SK-N-SH (cell line): ENCODE measurements at regions not wholly inside any gene's neighbourhood (a gene's known extent, or its start where the extent isn't known, plus 50 kb on each side); places are given as distances from the start of the nearest gene placed in this dataset.

Experiments
- CTCF ChIA-PET: fragments of 300-600, 350-600 bp; formaldehyde crosslinking; extraction: SDS; loops from one replicate; lab custom pipeline; 2021; lab: Yijun Ruan, JAX
- POLR2A ChIA-PET: fragments of 350-600 bp; sonication (Branson Sonifier 250); formaldehyde crosslinking; extraction: SDS; loops from one replicate; lab custom pipeline; 2020; ENCODE audit warnings: antibody characterized with exemption, inconsistent platforms; lab: Yijun Ruan, JAX
- DNase-seq: peaks from one replicate; pipeline ENCODE4 v3.0.0; 2012
- H2AFZ ChIP-seq: fragments of 200-600 bp; sonication (generic); 2 replicates; pipeline ENCODE4 v1.8.1; 2016; ENCODE audit warnings: antibody characterized with exemption, mild to moderate bottlenecking, low read depth
- H3F3A ChIP-seq: fragments of 200-600 bp; sonication (generic); replicated peaks from 2 replicates; pipeline ENCODE3; 2016; ENCODE audit warnings: antibody characterized with exemption, mild to moderate bottlenecking; ENCODE audit not compliant: insufficient read depth
- H3K27ac ChIP-seq, 2 experiments: fragments of 200-500 bp in 1 of 2; fragments of 200-600 bp in 1 of 2; sonication (Bioruptor generic) in 1 of 2; sonication (generic), shearing (Covaris generic) in 1 of 2; 2 replicates each; pipeline versions ENCODE4 v1.5.1 to v1.6.1; 2014 to 2016; ENCODE audit warnings: low read depth in 2 of 2, inconsistent platforms in 1 of 2, low read length in 1 of 2, mild to moderate bottlenecking in 1 of 2, mixed read lengths in 1 of 2
- H3K27me3 ChIP-seq: fragments of 200-600 bp; sonication (generic), shearing (Covaris generic); 2 replicates; pipeline ENCODE4 v1.6.1; 2016; ENCODE audit warnings: mixed run types; ENCODE audit not compliant: insufficient read depth
- H3K36me3 ChIP-seq, 2 experiments: fragments of 200-500 bp in 1 of 2; fragments of 200-600 bp in 1 of 2; sonication (Bioruptor generic) in 1 of 2; sonication (generic) in 1 of 2; replicated peaks in 1 of 2; 2 replicates each; pipeline versions ENCODE3 to v1.5.1; 2014 to 2016; ENCODE audit warnings: low read length in 1 of 2, mild to moderate bottlenecking in 1 of 2; ENCODE audit not compliant: insufficient read depth in 2 of 2, control insufficient read depth in 1 of 2
- H3K4me1 ChIP-seq, 2 experiments: fragments of 200-500 bp in 1 of 2; fragments of 200-600 bp in 1 of 2; sonication (Bioruptor generic) in 1 of 2; sonication (generic), shearing (Covaris generic) in 1 of 2; 2 replicates each; pipeline versions ENCODE4 v1.5.1 to v1.6.1; 2014 to 2016; ENCODE audit warnings: low read depth in 1 of 2, low read length in 1 of 2, mixed run types in 1 of 2; ENCODE audit not compliant: insufficient read depth in 2 of 2, control insufficient read depth in 1 of 2
- H3K4me2 ChIP-seq: fragments of 200-600 bp; sonication (generic), shearing (Covaris generic); 2 replicates; pipeline ENCODE4 v1.6.1; 2017; ENCODE audit warnings: mixed run types
- H3K4me3 ChIP-seq, 2 experiments: fragments of 200-500 bp in 1 of 2; fragments of 200-600 bp in 1 of 2; sonication (Bioruptor generic) in 1 of 2; sonication (generic), shearing (Covaris generic) in 1 of 2; 2 replicates each; pipeline versions ENCODE4 v1.5.1 to v1.8.1; 2014 to 2016; ENCODE audit warnings: low read depth in 2 of 2, inconsistent platforms in 1 of 2, low read length in 1 of 2, mild to moderate bottlenecking in 1 of 2, mixed read lengths in 1 of 2, moderate library complexity in 1 of 2
- H3K79me2 ChIP-seq: fragments of 200-600 bp; sonication (generic); 2 replicates; pipeline ENCODE4 v1.8.1; 2017; ENCODE audit warnings: mild to moderate bottlenecking; ENCODE audit not compliant: insufficient read depth
- H3K9ac ChIP-seq: fragments of 200-600 bp; sonication (generic); 2 replicates; pipeline ENCODE4 v1.6.1; 2017; ENCODE audit warnings: mixed run types
- H3K9me2 ChIP-seq: fragments of 200-600 bp; sonication (generic); 2 replicates; pipeline ENCODE4 v1.6.1; 2017; ENCODE audit warnings: mixed run types
- H3K9me3 ChIP-seq: fragments of 200-600 bp; sonication (generic); 2 replicates; pipeline ENCODE4 v1.6.1; 2017; ENCODE audit warnings: mixed run types, mild to moderate bottlenecking, moderate library complexity
- H4K20me1 ChIP-seq: fragments of 200-600 bp; sonication (generic); 2 replicates; pipeline ENCODE4 v1.6.1; 2017; ENCODE audit warnings: mild to moderate bottlenecking, mixed run types; ENCODE audit not compliant: insufficient read depth
- CHD2 ChIP-seq: fragments of 150-350 bp; IDR thresholded peaks from 2 replicates; pipeline ENCODE4 v1.6.1; 2018; ENCODE audit warnings: low read length; ENCODE audit not compliant: partially characterized antibody
- CTCF ChIP-seq: fragments of 200-600 bp; sonication (generic); IDR thresholded peaks from 2 replicates; pipeline ENCODE4 v1.6.1; 2017; ENCODE audit warnings: antibody characterized with exemption, mild to moderate bottlenecking, moderate library complexity
- ELF1 ChIP-seq: IDR thresholded peaks from 2 replicates; pipeline ENCODE4 v1.4.0; 2012
- EP300 ChIP-seq, 2 experiments: IDR thresholded peaks; 2 replicates each; pipeline versions ENCODE4 v1.4.0 to v1.6.1; 2012; ENCODE audit warnings: borderline replicate concordance in 1 of 2, low read depth in 1 of 2, low read length in 1 of 2
- EZH2phosphoT487 ChIP-seq: fragments of 200-600 bp; sonication (generic); IDR thresholded peaks from 2 replicates; pipeline ENCODE4 v1.6.1; 2017; ENCODE audit warnings: low read depth, mixed run types, mild to moderate bottlenecking, antibody characterized with exemption, moderate library complexity, borderline replicate concordance
- FOSL2 ChIP-seq: IDR thresholded peaks from 2 replicates; pipeline ENCODE4 v1.4.0; 2012; ENCODE audit warnings: low read depth, mild to moderate bottlenecking, moderate library complexity, borderline replicate concordance
- FOXJ3 ChIP-seq: sonication (generic); formaldehyde crosslinking; IDR thresholded peaks from 2 replicates; pipeline ENCODE4 v1.5.1; 2020; ENCODE audit warnings: mild to moderate bottlenecking, missing genetic modification reagents
- FOXM1 ChIP-seq: IDR thresholded peaks from 2 replicates; pipeline ENCODE4 v1.4.0; 2012; ENCODE audit warnings: low read depth, mild to moderate bottlenecking
- GATA2 ChIP-seq: sonication (generic); formaldehyde crosslinking; IDR thresholded peaks from 2 replicates; pipeline ENCODE4 v1.5.0; 2020; ENCODE audit warnings: mild to moderate bottlenecking, missing genetic modification reagents
- JUND ChIP-seq: IDR thresholded peaks from 2 replicates; pipeline ENCODE4 v1.4.0; 2012
- MXI1 ChIP-seq: IDR thresholded peaks from 2 replicates; pipeline ENCODE4 v1.6.1; 2012; ENCODE audit warnings: mild to moderate bottlenecking, low read depth, low read length, improper control_type of control experiment
- POLR2AphosphoS5 ChIP-seq: IDR thresholded peaks from 2 replicates; pipeline ENCODE4 v1.6.1; 2012; ENCODE audit warnings: low read depth, low read length
- RAD21 ChIP-seq: IDR thresholded peaks from 2 replicates; pipeline ENCODE4 v1.6.1; 2012; ENCODE audit warnings: mild to moderate bottlenecking, low read length
- RCOR1 ChIP-seq: fragments of 150-350 bp; IDR thresholded peaks from 2 replicates; pipeline ENCODE4 v1.6.1; 2017; ENCODE audit warnings: antibody characterized with exemption, low read length
- SIN3A ChIP-seq: IDR thresholded peaks from 2 replicates; pipeline ENCODE4 v1.6.1; 2012; ENCODE audit warnings: low read depth, mild to moderate bottlenecking, low read length, moderate library complexity, borderline replicate concordance
- TAF1 ChIP-seq: IDR thresholded peaks from 2 replicates; pipeline ENCODE4 v1.6.1; 2012; ENCODE audit warnings: low read depth, mild to moderate bottlenecking, low read length, moderate library complexity, borderline replicate concordance
- TCF12 ChIP-seq: IDR thresholded peaks from 2 replicates; pipeline ENCODE4 v1.4.0; 2012
- TEAD4 ChIP-seq: IDR thresholded peaks from 2 replicates; pipeline ENCODE4 v1.4.0; 2012; ENCODE audit warnings: mild to moderate bottlenecking, borderline replicate concordance; ENCODE audit not compliant: insufficient read depth
- WGBS: methylation state at CpG from one replicate; pipeline ENCODE4 v1.1.6; 2017; ENCODE audit warnings: low lambda C conversion rate; 5-methylcytosine and 5-hydroxymethylcytosine counted together
- TF ChIP-seq, protein P1 (sequence below): IDR thresholded peaks from 2 replicates; pipeline ENCODE4 v1.6.1; 2012; ENCODE audit warnings: mild to moderate bottlenecking, low read depth, low read length, moderate library complexity
- TF ChIP-seq, protein P2 (sequence below): IDR thresholded peaks from 2 replicates; pipeline ENCODE4 v1.4.0; 2012; ENCODE audit warnings: low read depth, borderline replicate concordance
- TF ChIP-seq, protein P3 (sequence below): IDR thresholded peaks from 2 replicates; pipeline ENCODE4 v1.4.0; 2012; ENCODE audit warnings: low read depth, borderline replicate concordance

DNA sequence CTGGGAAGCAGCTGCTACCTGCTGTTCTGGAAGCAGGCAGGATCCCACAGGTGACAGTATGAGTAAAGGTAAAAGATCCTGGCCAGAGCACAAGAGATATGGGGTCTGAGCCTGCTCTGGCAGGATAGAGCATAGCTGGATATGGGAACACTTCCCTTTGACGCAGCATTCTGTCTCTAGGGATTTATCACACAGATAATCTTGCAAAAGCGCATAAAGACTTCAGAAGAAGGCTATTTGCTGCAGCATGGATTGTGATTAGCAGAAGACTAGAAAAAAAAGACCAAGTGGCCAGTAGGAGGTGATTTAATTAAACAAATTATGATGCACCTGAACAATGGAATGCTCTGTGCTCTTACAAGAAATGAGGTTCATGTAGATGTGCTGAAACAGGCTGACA, 52.4 kb upstream of the PWWP2A start:
- ChIA-PET CTCF (no interaction called here), POLR2A (no interaction called here)
- H3K36me3 ChIP-seq, result no peaks in the 10 kb centered on the region
- no peak overlapping the region for H3K27ac ChIP-seq
- no peak overlapping the region for H3K9ac ChIP-seq
- no peak for DNase-seq
- TF ChIP-seq GATA2 (CRISPR knock-in tag), result peak; percentile 47; the same call in 1 of the 2 replicates
- no peak for TF ChIP-seq FOXJ3 (CRISPR knock-in tag)
- peak; percentile 17; the same call in 1 of the 2 replicates for TF ChIP-seq RCOR1
- H3K4me1 ChIP-seq, result peaks cover 26 to 44% of the 10 kb centered on the region in 2 experiments
- H3K9me2 ChIP-seq, result no peaks in the 10 kb centered on the region
- H2AFZ ChIP-seq, result no peak overlapping the region
- H3F3A ChIP-seq, result peaks cover 25% of the 10 kb centered on the region
- no peaks in the 10 kb centered on the region for H3K9me3 ChIP-seq
- no peaks in the 10 kb centered on the region for H3K27me3 ChIP-seq
- H3K79me2 ChIP-seq, result no peaks in the 10 kb centered on the region
- no peak overlapping the region for H3K4me3 ChIP-seq
- 67% methylated on average over 2 of the region's 2 CpGs for WGBS
- H4K20me1 ChIP-seq, result no peaks in the 10 kb centered on the region
- H3K4me2 ChIP-seq, result no peak overlapping the region

DNA sequence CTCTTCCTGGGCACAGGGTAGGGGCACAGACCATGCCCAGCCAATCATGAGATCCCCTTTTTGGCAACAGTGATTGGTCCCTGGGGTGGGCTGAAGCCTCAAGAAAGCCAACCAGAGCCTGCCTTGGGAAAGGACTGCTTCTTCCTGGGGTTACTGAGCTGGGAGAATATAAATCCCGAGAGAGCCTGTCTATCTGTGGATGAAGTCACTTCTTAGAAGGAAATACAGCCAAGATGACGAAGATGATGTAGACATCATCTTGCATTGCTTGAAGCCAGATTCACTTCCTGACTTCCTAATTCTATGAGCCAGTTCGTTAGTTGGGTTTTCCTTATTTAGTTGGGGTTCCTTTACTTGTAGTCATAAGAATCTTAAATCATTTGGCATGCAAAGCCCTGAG, 50.1 kb upstream of the PWWP2A start:
- no peak for DNase-seq
- 12% methylated on average over 3 of the region's 3 CpGs for WGBS
- H3K9me2 ChIP-seq, result no peaks in the 10 kb centered on the region
- peaks cover 34 to 43% of the 10 kb centered on the region in 2 experiments for H3K4me1 ChIP-seq
- ChIA-PET CTCF (interaction anchor here (0.9 kb wide), 1 partner anchor 147 kb away, joined by 3 read pairs; no protein-coding TSS in a partner anchor), POLR2A (no interaction called here)
- no peaks in the 10 kb centered on the region for H3K36me3 ChIP-seq
- no peaks in the 10 kb centered on the region for H3K9me3 ChIP-seq
- H4K20me1 ChIP-seq, result no peaks in the 10 kb centered on the region
- H3K9ac ChIP-seq, result peak overlapping the region; percentile 73
- H3K4me3 ChIP-seq, result peak overlapping the region in 1 of 2 experiments; percentile 18; a peak in 1 of 4 replicates
- H3K27me3 ChIP-seq, result no peaks in the 10 kb centered on the region
- H3K4me2 ChIP-seq, result peak overlapping the region; percentile 79
- H3K27ac ChIP-seq, result peak overlapping the region; percentile 39 to 95; a peak in 3 of 4 replicates
- H3F3A ChIP-seq, result peaks cover 39% of the 10 kb centered on the region
- H3K79me2 ChIP-seq, result no peaks in the 10 kb centered on the region
- H2AFZ ChIP-seq, result peak overlapping the region; percentile 67
- TF ChIP-seq TCF12, result peak; percentile 57; the same call in 1 of the 2 replicates
- peak; percentile 80 for TF ChIP-seq POLR2AphosphoS5
- TF ChIP-seq JUND, result peak; percentile 58
- no peak for TF ChIP-seq FOXM1
- no peak for TF ChIP-seq EZH2phosphoT487
- no peak for TF ChIP-seq CHD2
- no peak for TF ChIP-seq RAD21
- TF ChIP-seq FOSL2, result peak; percentile 62; the same call in 1 of the 2 replicates
- TF ChIP-seq CTCF, result no peak
- TF ChIP-seq, protein P1, sequence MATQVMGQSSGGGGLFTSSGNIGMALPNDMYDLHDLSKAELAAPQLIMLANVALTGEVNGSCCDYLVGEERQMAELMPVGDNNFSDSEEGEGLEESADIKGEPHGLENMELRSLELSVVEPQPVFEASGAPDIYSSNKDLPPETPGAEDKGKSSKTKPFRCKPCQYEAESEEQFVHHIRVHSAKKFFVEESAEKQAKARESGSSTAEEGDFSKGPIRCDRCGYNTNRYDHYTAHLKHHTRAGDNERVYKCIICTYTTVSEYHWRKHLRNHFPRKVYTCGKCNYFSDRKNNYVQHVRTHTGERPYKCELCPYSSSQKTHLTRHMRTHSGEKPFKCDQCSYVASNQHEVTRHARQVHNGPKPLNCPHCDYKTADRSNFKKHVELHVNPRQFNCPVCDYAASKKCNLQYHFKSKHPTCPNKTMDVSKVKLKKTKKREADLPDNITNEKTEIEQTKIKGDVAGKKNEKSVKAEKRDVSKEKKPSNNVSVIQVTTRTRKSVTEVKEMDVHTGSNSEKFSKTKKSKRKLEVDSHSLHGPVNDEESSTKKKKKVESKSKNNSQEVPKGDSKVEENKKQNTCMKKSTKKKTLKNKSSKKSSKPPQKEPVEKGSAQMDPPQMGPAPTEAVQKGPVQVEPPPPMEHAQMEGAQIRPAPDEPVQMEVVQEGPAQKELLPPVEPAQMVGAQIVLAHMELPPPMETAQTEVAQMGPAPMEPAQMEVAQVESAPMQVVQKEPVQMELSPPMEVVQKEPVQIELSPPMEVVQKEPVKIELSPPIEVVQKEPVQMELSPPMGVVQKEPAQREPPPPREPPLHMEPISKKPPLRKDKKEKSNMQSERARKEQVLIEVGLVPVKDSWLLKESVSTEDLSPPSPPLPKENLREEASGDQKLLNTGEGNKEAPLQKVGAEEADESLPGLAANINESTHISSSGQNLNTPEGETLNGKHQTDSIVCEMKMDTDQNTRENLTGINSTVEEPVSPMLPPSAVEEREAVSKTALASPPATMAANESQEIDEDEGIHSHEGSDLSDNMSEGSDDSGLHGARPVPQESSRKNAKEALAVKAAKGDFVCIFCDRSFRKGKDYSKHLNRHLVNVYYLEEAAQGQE, result no peak
- peak in 1 of 2 experiments; percentile 78; a peak in 2 of 4 replicates for TF ChIP-seq EP300 (IDR thresholded peaks at IDR 0.05; ENCODE audit: borderline replicate concordance in 1 of 2, low read depth in 1 of 2, low read length in 1 of 2)
- TF ChIP-seq SIN3A, result no peak
- TF ChIP-seq MXI1, result no peak
- TF ChIP-seq, protein P2, sequence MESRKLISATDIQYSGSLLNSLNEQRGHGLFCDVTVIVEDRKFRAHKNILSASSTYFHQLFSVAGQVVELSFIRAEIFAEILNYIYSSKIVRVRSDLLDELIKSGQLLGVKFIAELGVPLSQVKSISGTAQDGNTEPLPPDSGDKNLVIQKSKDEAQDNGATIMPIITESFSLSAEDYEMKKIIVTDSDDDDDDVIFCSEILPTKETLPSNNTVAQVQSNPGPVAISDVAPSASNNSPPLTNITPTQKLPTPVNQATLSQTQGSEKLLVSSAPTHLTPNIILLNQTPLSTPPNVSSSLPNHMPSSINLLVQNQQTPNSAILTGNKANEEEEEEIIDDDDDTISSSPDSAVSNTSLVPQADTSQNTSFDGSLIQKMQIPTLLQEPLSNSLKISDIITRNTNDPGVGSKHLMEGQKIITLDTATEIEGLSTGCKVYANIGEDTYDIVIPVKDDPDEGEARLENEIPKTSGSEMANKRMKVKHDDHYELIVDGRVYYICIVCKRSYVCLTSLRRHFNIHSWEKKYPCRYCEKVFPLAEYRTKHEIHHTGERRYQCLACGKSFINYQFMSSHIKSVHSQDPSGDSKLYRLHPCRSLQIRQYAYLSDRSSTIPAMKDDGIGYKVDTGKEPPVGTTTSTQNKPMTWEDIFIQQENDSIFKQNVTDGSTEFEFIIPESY, result no peak
- peak; percentile 67 for TF ChIP-seq ELF1
- no peak; the same call in 1 of the 2 replicates for TF ChIP-seq TAF1
- TF ChIP-seq TEAD4, result 0 out of 2 replicates have a peak, but pooled peaks have one; percentile 35
- TF ChIP-seq, protein P3, sequence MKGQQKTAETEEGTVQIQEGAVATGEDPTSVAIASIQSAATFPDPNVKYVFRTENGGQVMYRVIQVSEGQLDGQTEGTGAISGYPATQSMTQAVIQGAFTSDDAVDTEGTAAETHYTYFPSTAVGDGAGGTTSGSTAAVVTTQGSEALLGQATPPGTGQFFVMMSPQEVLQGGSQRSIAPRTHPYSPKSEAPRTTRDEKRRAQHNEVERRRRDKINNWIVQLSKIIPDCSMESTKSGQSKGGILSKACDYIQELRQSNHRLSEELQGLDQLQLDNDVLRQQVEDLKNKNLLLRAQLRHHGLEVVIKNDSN, result no peak
